Breast epithelium (tissue), 4 donors: ENCODE measurements at regions not wholly inside any gene's neighbourhood (a gene's known extent, or its start where the extent isn't known, plus 50 kb on each side); places are given as distances from the start of the nearest gene placed in this dataset.

Experiments used
- DNase-seq, 2 donors: peaks; one replicate each; pipeline ENCODE4 v3.0.0-alpha.2; 2019; ENCODE audit warnings: low spot score in 2 of 2
- H3K27ac ChIP-seq, 2 donors: fragments of 200-600 bp; sonication (generic) in 1 of 2; one replicate each; pipeline ENCODE4 v1.5.1; 2016 to 2019; ENCODE audit warnings: mild to moderate bottlenecking in 1 of 2
- H3K27me3 ChIP-seq, 2 donors: fragments of 200-600 bp; sonication (generic) in 1 of 2; one replicate each; pipeline versions ENCODE4 v1.5.1 to v1.6.0; 2017 to 2019; ENCODE audit warnings: control low read depth in 1 of 2, mild to moderate bottlenecking in 1 of 2
- H3K36me3 ChIP-seq: fragments of 200-600 bp; one replicate; pipeline ENCODE4 v1.5.1; 2019
- H3K4me1 ChIP-seq, 2 donors: fragments of 200-600 bp; sonication (generic); one replicate each; pipeline ENCODE4 v1.5.1; 2016 to 2019; ENCODE audit warnings: control low read depth in 1 of 2
- H3K4me3 ChIP-seq, 3 donors: fragments of 200-600 bp; sonication (generic); 1 replicate in 2 of 3; 2 replicates in 1 of 3; pipeline ENCODE4 v1.5.1; 2016 to 2019; ENCODE audit warnings: mild to moderate bottlenecking in 3 of 3, moderate library complexity in 2 of 3
- H3K9me3 ChIP-seq, 2 donors: fragments of 200-600 bp; sonication (generic) in 1 of 2; one replicate each; pipeline ENCODE4 v1.5.1; 2016 to 2019; ENCODE audit warnings: control low read depth in 1 of 2
- CTCF ChIP-seq, 3 donors: fragments of 450-650 bp; IDR thresholded peaks; one replicate each; pipeline ENCODE4 v1.5.1; 2016 to 2017; ENCODE audit warnings: antibody characterized with exemption in 3 of 3, mild to moderate bottlenecking in 3 of 3, moderate library complexity in 3 of 3
- POLR2A ChIP-seq: fragments of 450-650 bp; IDR thresholded peaks from one replicate; pipeline ENCODE4 v1.6.1; 2016; ENCODE audit warnings: antibody characterized with exemption, mild to moderate bottlenecking, moderate library complexity
- POLR2AphosphoS5 ChIP-seq, 3 donors: sonication (generic); formaldehyde crosslinking; IDR thresholded peaks; one replicate each; pipeline ENCODE4 v1.6.1; 2017; ENCODE audit warnings: antibody characterized with exemption in 3 of 3
- intact Hi-C: fragments of 100-400 bp; cut with DNase I; formaldehyde crosslinking; loops from one replicate; pipeline ENCODE4 v1.15.1; 2023; ENCODE audit warnings: low total_unique reads

- no peak for DNase-seq
- H3K27ac ChIP-seq = no peak overlapping the region
- H3K27me3 ChIP-seq = no peaks in the 10 kb centered on the region
- intact Hi-C loops = no loop called here
- H3K4me3 ChIP-seq = no peak overlapping the region
- no peak for TF ChIP-seq CTCF (IDR thresholded peaks at IDR 0.05)
- TF ChIP-seq POLR2A = no peak
- TF ChIP-seq POLR2AphosphoS5 (IDR thresholded peaks at IDR 0.05) = no peak
- H3K9me3 ChIP-seq = no peaks in the 10 kb centered on the region
- H3K36me3 ChIP-seq = no peaks in the 10 kb centered on the region
- H3K4me1 ChIP-seq = no peaks in the 10 kb centered on the region
These were observed 56.3 kb upstream of the GRK3 start for GRCh38 chr22:25508161-25508560.

- no peaks in the 10 kb centered on the region for H3K36me3 ChIP-seq
- TF ChIP-seq POLR2A (no peak), POLR2AphosphoS5 (IDR thresholded peaks at IDR 0.05) (no peak), CTCF (IDR thresholded peaks at IDR 0.05) (no peak)
- DNase-seq = no peak
- H3K9me3 ChIP-seq = no peaks in the 10 kb centered on the region
- no peak overlapping the region for H3K4me3 ChIP-seq
- intact Hi-C loops = no loop called here
- H3K27ac ChIP-seq = no peak overlapping the region
- H3K4me1 ChIP-seq = no peaks in the 10 kb centered on the region
- no peaks in the 10 kb centered on the region for H3K27me3 ChIP-seq
These were observed 55.6 kb upstream of the GRK3 start for GRCh38 chr22:25508761-25509321.

- no peak overlapping the region for H3K27ac ChIP-seq
- H3K4me3 ChIP-seq = no peak overlapping the region
- no peaks in the 10 kb centered on the region for H3K27me3 ChIP-seq
- DNase-seq = no peak
- no peaks in the 10 kb centered on the region for H3K36me3 ChIP-seq
- H3K4me1 ChIP-seq = no peaks in the 10 kb centered on the region
- H3K9me3 ChIP-seq = no peaks in the 10 kb centered on the region
- no peak for TF ChIP-seq CTCF (IDR thresholded peaks at IDR 0.05)
- no peak for TF ChIP-seq POLR2A
- peak in 1 of 3 donors; percentile 61 for TF ChIP-seq POLR2AphosphoS5 (IDR thresholded peaks at IDR 0.05)
- intact Hi-C loops = no loop called here
These were observed 55.1 kb upstream of the GRK3 start for GRCh38 chr22:25509374-25509791.

DNA sequence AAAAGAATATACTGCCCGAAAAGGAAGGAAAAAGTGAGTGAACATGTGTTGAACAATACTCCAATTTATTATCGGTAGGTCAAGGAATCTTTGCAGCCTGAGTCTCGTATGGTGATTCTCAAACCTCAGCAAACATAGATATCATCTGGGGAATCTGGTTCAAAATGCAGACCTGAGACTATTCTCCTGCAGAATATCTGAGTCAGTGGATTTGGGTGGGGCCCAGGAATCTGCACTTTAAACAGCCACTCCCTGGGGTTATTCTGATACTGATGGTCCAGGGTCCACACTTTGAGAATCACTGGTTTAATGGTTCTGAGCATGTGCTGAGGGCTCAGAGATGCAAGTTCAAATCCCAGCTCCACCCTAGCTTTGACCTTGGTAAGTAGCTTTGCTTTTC is 53.6 kb upstream of the GRK3 start:
- no peak overlapping the region for H3K27ac ChIP-seq
- H3K4me1 ChIP-seq = no peaks in the 10 kb centered on the region
- H3K36me3 ChIP-seq = no peaks in the 10 kb centered on the region
- no peaks in the 10 kb centered on the region for H3K27me3 ChIP-seq
- DNase-seq = no peak
- TF ChIP-seq CTCF (IDR thresholded peaks at IDR 0.05) (no peak), POLR2A (no peak)
- intact Hi-C loops = no loop called here
- no peak overlapping the region for H3K4me3 ChIP-seq
- no peaks in the 10 kb centered on the region for H3K9me3 ChIP-seq

DNA sequence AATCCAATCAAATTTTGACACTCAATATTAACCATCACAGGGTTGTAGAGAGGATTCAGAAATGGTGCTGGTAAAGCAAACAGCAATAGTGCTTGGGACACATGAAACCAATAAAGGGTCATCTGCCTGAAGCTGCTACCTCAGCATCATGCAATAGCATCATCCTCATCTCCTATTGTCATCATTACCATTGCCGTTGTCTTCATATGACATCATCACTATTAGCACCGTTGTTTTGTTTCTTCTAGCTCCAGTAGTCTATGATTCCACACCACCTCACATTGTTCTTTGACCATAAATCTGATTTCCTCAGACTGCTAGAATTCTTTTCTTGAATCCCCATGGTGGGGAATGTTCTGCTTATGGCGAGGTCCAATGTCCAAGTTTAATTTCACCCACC is 52.8 kb upstream of the GRK3 start:
- H3K27me3 ChIP-seq = no peaks in the 10 kb centered on the region
- no peak overlapping the region for H3K4me3 ChIP-seq
- H3K27ac ChIP-seq = no peak overlapping the region
- no peaks in the 10 kb centered on the region for H3K4me1 ChIP-seq
- TF ChIP-seq POLR2A = no peak
- no peak for TF ChIP-seq POLR2AphosphoS5 (IDR thresholded peaks at IDR 0.05)
- TF ChIP-seq CTCF (IDR thresholded peaks at IDR 0.05) = no peak
- intact Hi-C loops = no loop called here
- H3K9me3 ChIP-seq = no peaks in the 10 kb centered on the region
- no peaks in the 10 kb centered on the region for H3K36me3 ChIP-seq
- no peak for DNase-seq
